AG10803 (cell line): ENCODE measurements at regions not wholly inside any gene's neighbourhood (a gene's known extent, or its start where the extent isn't known, plus 50 kb on each side); places are given as distances from the start of the nearest gene placed in this dataset.

Experiments
- DNase-seq: peaks from one replicate; pipeline ENCODE4 v3.0.0; 2010; ENCODE audit warnings: low read depth
- H3K4me3 ChIP-seq: 2 replicates; pipeline ENCODE4 v1.5.1; 2011; ENCODE audit warnings: mild to moderate bottlenecking, low read length, control low read depth
- TF ChIP-seq, protein P1 (sequence below): conservative IDR thresholded peaks from 2 replicates; pipeline ENCODE4 v1.5.1; 2011; ENCODE audit warnings: mild to moderate bottlenecking, low read length, control low read depth, inconsistent platforms

DNA sequence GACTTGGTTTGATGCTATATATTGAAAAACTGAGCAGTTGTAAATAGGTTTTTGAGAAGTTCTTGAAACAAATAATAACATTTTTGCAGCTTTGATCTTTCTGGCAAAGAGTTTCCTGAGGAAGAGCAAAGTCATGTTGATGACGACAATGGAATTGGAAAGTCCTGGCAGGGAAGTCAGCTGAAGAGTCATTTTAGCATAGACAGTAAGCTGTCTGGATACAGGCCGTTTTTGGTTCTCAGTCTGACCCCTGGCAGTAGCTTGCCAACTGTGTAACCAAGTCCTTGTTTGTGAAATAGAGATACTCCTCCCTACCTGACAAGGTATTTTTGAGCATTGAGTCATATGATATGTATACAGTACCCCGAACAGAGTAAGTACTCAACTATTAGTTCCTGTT, 193.3 kb downstream of the C11orf91 start:
- no peak overlapping the region for H3K4me3 ChIP-seq
- TF ChIP-seq, protein P1, sequence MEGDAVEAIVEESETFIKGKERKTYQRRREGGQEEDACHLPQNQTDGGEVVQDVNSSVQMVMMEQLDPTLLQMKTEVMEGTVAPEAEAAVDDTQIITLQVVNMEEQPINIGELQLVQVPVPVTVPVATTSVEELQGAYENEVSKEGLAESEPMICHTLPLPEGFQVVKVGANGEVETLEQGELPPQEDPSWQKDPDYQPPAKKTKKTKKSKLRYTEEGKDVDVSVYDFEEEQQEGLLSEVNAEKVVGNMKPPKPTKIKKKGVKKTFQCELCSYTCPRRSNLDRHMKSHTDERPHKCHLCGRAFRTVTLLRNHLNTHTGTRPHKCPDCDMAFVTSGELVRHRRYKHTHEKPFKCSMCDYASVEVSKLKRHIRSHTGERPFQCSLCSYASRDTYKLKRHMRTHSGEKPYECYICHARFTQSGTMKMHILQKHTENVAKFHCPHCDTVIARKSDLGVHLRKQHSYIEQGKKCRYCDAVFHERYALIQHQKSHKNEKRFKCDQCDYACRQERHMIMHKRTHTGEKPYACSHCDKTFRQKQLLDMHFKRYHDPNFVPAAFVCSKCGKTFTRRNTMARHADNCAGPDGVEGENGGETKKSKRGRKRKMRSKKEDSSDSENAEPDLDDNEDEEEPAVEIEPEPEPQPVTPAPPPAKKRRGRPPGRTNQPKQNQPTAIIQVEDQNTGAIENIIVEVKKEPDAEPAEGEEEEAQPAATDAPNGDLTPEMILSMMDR = no peak
- no peak for DNase-seq

DNA sequence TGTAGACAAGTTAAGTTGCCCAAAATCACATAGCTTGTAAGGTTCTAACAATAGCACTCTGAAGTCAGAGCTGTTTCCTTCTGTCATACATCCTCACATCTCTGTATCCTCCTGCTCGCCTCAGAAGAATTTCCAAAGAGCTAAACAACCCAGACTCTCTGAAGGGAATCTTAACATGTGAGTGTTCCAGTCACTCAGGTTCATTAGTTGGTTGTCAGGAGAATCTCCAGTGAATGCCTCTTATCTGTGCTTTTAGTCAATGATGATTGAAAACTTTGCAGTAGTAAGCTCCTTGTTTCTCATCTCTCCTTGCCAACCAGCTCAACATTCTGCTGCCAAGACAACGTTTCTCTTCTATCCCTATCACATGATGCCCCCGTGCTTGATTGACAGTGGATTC, 195.5 kb downstream of the C11orf91 start:
- TF ChIP-seq, protein P1 = no peak
- no peak overlapping the region for H3K4me3 ChIP-seq
- DNase-seq = no peak

DNA sequence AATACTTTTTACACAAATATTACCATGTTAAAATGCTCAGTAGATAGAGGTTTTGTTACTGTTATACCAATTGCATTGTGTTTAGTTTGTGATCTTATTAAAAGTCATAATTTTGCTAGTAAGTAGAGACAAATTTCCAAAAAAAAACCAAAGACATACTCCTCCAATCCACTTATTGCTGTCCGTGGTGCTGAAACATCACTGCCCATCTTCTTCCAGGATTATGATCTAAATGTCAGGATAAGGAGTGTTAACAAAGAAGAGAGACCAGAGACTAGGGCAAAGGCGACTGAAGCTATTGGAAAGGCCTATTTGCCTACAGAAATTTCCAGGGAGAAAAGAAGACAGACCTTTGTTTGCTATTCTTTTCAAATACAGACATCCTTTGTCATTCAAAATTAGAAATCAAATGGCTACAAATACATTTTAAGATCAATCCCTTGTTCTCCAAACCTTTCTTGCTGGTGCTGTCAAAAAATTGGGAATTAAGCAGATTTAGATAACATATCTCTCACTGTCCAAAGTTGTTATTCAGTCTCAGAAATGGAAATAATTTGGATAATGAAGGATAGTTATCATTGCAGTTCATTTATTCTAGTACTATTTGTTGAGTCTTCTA, 199.7 kb downstream of the C11orf91 start:
- H3K4me3 ChIP-seq = no peak overlapping the region
- TF ChIP-seq, protein P1 = no peak
- peak; percentile 47 for DNase-seq

DNA sequence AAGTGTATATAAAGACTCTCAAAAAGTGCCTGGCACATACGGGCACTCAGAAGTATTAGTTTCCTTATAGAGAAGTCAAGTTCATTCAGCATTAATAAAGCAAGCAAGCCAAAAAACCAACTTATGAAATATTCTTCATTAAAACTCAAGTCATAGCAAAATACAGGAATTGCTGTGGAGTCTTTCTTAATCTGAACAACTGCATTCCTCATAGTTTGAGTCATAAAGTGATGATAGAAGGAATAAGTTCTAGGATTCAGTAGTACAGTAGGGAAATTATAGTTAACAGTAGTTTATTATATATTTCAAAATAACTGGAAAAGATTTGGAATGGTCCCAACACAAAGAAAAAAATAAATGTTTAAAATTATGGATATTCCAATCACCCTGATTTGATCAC, 200.3 kb downstream of the C11orf91 start:
- DNase-seq = peak; percentile 52
- TF ChIP-seq, protein P1 = no peak
- no peak overlapping the region for H3K4me3 ChIP-seq

DNA sequence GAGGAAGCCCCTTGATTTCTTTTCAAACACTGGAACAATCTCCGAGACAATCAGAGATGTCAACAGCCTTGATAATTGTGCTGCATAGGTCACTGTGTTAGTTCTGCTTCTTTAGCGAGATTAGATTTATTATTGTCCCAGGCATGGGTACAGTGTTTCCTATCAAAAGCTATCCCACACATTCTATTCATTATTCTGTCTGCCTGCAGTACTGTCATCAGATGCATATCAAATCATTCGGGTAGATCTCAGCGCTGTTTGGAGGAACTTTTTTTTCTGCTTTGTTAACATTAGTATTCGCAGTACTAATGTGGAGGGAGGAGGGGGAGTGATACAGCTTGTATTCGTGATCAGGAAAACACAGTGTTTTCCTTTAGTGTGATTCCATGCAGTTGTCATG, 208.0 kb downstream of the C11orf91 start:
- DNase-seq = no peak
- TF ChIP-seq, protein P1 = no peak
- H3K4me3 ChIP-seq = no peak overlapping the region

DNA sequence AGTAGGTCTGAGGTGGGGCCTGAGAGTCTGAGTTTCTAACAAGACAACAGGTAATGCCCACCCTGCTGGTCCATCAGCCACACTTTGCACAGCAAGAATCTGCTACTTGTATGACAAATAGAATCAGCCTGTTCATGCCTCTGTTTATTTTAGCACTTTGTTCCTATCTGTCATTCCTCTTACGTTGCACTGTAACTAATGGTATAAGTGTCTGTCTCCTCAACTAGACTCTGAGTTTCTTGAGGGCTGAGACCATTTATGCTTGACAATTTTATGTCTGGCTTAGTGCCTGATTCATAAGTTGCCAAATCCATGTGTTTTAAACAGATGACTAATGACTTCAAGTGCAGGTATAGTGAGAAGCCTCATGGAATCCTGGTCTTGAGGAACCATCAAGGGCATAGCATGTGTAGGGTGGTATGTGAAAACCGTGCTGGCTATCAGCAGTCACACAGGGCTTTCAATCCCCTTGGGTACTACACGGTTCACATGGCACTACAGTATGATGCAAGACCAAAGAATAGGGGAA, 209.7 kb downstream of the C11orf91 start:
- TF ChIP-seq, protein P1 = no peak
- no peak for DNase-seq
- H3K4me3 ChIP-seq = no peak overlapping the region

DNA sequence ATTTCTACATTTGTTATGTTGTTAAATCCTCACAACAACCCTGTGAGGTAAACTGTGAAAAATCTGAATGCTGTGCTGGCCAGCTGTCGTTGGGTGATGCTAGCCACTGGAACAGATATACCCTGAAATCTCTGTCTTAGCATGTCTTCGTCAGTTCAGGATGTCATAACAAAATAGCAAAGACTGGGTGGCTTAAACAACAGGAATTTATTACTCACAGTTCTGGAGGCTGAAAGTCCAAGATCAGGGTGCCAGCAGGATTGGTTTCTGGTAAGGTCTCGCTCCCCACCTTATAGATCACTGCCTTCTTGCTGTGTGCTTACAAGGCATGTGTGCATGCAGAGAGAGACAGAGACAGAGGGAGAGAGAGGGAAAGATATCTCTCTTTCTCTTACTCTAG, 211.7 kb downstream of the C11orf91 start:
- H3K4me3 ChIP-seq = no peak overlapping the region
- TF ChIP-seq, protein P1 = no peak

More for the DNA sequence above, 211.7 kb downstream of the C11orf91 start:
- no peak for DNase-seq
